HuH-7 (cell line): ENCODE measurements at regions not wholly inside any gene's neighbourhood (a gene's known extent, or its start where the extent isn't known, plus 50 kb on each side); places are given as distances from the start of the nearest gene placed in this dataset.

ENCODE experiments used
- DNase-seq: peaks from one replicate; pipeline ENCODE4 v3.0.0; 2011; ENCODE audit warnings: low spot score

GRCh38 chr9:82153032-82153431 lies 164.5 kb downstream of the SPATA31D1 start:
- no peak for DNase-seq

GRCh38 chr9:82154573-82154972 lies 166.0 kb downstream of the SPATA31D1 start:
- no peak for DNase-seq

- no peak for DNase-seq
Measured at GRCh38 chr9:82161876-82162275, 173.3 kb downstream of the SPATA31D1 start.

GRCh38 chr9:82164159-82164558 lies 175.6 kb downstream of the SPATA31D1 start:
- no peak for DNase-seq

DNA sequence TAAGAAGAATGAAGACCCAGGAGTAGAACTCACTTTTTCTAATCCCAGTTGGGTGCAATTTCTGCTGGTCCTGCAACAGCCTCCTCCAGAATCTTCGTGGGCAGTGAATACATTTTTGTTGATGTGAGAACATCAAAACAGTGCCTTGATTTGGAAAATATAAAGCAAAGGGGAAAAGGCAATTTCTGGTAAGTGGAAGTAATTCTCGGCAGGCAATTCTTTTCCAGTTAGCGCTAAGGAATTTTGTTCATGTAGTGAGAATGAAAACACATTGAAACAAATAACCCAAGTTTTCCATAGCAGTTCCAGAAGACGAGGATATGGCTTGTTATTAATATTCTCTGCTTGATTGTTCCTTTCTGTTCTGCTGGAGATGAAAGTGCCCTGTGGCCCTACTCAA lies 178.7 kb downstream of the SPATA31D1 start:
- DNase-seq: no peak

GRCh38 chr9:82168585-82168984 lies 180.0 kb downstream of the SPATA31D1 start:
- no peak for DNase-seq

GRCh38 chr9:82170866-82171265 lies 182.3 kb downstream of the SPATA31D1 start:
- no peak for DNase-seq

- no peak for DNase-seq
Measured at GRCh38 chr9:82171271-82171670, 182.7 kb downstream of the SPATA31D1 start.

- peak; percentile 30 for DNase-seq
Measured at GRCh38 chr9:82180711-82181110, 192.1 kb downstream of the SPATA31D1 start.

- no peak for DNase-seq
Measured at GRCh38 chr9:82183181-82183860, 194.7 kb downstream of the SPATA31D1 start.

DNA sequence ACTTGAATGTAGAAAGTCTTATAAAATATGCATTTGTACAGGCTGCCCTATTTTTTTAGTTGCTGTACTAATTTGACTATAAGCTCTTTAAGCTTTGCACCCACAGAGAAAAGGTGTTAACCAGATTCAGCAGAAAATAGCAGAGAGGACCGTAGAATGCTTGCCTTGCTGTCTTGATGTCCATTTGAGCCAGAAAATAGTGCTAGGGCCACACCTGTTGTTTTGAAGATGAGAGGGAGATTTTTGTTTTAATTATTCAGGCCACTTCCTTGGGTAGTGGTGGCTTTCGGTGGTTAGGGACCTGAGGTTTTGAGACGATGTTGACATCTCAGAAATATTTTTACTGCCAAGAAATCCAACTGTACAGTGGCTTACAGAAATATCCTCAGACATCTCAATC lies 196.0 kb downstream of the SPATA31D1 start:
- no peak for DNase-seq

DNA sequence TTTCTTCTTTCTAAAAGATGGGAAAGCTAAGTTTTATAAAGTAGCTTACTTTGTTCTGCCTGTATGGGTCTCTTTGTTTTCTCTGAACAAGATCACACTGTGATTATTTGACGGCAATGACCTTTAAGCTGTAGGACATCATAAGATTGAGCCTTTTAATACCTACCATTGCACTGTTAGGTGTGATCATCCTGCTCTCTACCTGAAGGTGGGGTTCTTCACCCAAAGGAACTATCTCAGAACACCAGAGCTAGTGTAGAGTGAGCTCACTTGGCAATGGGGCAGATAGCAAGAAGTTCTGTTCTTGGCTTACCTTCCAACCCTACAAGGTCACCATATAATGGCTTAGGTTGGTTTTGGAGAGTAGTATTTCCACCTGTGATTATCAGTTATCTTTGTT lies 200.2 kb downstream of the SPATA31D1 start:
- DNase-seq: no peak

DNA sequence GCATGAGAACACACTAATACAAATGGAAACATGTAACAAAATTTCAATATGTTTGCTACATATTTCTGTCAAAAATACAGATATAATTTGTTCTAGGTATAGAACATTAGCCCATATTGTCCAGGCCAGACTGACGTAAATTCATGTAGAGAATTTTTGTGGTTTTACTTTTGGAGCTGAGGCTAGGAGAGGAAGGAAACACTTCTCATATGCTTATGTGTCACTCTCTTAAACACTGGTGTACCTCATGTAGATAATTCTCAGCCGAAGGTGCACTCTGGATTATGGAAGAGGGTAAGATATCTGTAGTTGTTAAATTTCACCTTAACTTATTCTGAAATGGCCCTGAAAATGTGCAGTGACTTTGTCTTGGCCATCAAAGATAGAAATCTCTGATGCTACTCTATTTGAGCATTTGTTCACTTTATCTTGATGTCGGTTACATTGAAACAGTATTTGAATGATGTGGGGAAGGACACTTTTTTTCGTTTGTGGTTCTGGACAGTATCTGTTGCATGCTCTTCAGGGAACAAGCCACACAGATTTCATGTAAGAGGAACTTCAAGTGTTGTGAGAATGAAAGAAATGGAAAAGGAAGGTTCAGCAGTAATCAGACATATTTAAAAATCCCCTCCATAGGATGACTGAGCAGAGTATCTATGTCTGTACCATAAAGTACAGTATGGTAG lies 202.7 kb downstream of the SPATA31D1 start:
- DNase-seq: no peak

DNA sequence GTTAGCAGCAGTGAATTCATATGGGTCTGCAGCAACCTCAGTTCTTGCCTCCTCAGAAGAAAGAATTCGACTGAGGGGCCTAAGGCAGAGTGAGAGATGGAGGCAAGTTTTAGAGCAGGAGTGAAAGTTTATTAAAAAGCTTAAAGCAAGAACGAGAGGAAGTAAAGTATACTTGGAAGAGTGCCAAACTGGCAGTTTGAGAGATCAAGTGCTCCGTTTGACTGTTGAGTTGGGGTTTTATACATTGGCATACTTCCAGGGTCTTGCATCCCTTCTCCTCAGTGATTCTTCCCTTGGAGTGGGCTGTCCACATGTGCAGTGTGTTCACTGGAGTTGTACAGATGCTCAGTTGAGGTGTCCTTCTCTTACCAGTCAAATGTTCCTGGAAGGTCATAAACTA lies 203.6 kb downstream of the SPATA31D1 start:
- no peak for DNase-seq

- DNase-seq: no peak
Measured at GRCh38 chr9:82196622-82197441, 208.3 kb downstream of the SPATA31D1 start.

- no peak for DNase-seq
Measured at GRCh38 chr9:82201196-82201595, 212.6 kb downstream of the SPATA31D1 start.

GRCh38 chr9:82202808-82203207 lies 214.2 kb downstream of the SPATA31D1 start:
- peak; percentile 3 for DNase-seq

DNA sequence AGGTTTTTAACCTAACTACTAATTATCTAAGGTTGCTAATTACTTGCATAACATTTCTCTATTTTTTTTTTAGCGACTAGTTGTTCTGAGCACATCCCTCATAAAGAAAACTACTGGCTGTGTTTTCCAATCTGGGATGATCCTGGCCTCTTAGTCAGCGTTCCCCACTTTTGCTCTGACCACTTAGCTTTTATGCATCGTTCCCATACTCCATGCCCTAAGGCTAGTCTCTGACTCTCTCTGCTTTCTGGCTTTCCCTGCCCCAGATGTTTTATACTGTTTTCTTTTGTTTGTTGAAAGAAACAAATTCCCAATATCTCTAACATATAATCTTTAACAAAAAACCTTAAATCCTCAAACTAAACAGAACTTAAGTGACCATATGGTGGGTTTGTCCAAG lies 217.9 kb downstream of the SPATA31D1 start:
- DNase-seq: no peak

GRCh38 chr9:82206946-82207345 lies 218.4 kb downstream of the SPATA31D1 start:
- DNase-seq: no peak

DNA sequence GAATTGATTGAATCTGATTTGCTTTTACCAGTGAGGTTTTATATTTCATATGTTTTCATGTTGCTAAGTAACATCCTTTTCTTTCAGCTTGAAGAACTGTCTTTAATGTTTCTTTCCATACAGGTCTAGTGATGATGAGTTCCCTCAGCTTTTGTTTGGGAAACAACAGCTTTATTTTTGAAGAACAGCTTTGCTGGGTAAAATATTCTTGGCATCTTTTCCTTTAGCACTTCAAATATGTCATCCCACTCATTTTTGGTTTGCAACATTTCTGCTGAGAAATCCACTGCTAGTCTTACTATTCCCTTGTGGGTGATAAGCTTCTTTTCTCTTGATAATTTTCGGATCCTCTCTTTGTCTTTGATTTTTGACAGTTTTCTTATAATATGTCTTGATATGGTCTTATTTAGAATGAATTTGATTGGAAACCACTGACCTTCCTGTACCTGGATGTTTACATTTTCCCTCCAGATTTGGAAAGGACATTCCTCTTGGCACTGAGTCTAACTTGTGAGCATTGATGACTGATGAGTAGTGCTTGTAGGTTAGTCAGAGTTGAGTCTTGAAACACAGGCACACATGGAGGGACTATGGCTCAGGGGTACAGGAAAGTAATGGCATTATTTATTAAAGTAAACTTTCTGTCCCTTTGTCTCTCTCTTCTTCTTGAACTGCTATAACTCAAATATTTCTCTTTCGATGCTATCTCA lies 220.3 kb downstream of the SPATA31D1 start:
- no peak for DNase-seq

DNA sequence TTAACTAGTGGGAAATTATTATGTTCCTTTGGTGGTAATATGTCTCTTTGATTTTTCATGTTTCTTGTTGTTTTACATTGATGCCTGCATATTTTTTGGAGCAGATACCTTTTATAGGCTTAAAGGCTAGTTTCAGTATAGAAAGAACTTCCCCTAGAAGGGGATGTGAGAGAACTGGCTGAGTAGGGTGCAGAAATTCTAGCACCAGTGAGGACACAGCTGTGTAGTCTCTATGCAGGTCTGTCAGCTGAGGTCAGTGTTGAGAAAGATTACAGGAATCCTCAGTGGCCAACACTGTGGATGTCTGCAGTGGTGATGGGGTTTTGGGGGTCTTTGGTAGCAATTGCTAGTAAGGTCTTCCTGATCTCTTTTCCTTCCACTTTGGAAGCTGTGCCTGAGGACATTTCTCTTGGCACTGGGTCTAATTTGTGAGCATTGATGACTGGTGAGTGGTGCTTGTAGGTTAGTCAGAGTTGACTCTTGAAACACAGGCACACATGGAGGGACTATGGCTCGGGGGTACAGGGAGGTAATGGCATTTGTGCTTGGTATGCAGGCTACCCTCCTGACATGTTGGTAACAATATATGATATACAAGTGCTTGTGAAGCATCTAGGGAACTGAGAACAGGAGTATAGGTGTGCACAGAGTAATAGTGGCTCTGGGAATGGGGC lies 221.4 kb downstream of the SPATA31D1 start:
- DNase-seq: no peak

DNA sequence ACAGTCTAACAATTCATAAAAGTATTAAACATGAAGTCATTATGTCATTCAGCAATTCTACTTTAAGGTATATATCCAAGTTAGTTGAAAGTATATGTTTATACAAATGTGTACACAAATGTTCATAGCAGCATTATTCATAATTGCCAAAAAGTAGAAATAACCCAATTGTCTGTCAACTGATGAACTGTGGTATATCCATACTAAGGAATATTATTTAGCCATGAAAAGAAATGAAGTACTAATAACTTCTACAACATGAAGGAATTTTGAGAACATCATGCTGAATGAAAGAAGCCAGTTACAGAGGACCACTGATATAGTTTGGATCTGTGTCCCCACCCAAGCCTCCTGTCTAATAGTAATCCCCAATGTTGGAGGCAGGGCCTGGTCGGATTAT lies 224.3 kb downstream of the SPATA31D1 start:
- DNase-seq: no peak
